HepG2 (cell line): ENCODE measurements at regions not wholly inside any gene's neighbourhood (a gene's known extent, or its start where the extent isn't known, plus 50 kb on each side); places are given as distances from the start of the nearest gene placed in this dataset.

Experiments
- JUND ChIP-seq: sonication (generic); formaldehyde crosslinking; IDR thresholded peaks from 2 replicates; pipeline ENCODE4 v1.8.0; 2022; ENCODE audit warnings: mild to moderate bottlenecking, missing genetic modification reagents
- PRDM10 ChIP-seq: sonication (generic); formaldehyde crosslinking; IDR thresholded peaks from 2 replicates; pipeline ENCODE4 v1.4.0; 2020; ENCODE audit warnings: low read depth, missing genetic modification reagents
- ZNF24 ChIP-seq: fragments of 450-650 bp; IDR thresholded peaks from 2 replicates; pipeline ENCODE4 v1.6.1; 2017; ENCODE audit warnings: antibody characterized with exemption, mild to moderate bottlenecking

DNA sequence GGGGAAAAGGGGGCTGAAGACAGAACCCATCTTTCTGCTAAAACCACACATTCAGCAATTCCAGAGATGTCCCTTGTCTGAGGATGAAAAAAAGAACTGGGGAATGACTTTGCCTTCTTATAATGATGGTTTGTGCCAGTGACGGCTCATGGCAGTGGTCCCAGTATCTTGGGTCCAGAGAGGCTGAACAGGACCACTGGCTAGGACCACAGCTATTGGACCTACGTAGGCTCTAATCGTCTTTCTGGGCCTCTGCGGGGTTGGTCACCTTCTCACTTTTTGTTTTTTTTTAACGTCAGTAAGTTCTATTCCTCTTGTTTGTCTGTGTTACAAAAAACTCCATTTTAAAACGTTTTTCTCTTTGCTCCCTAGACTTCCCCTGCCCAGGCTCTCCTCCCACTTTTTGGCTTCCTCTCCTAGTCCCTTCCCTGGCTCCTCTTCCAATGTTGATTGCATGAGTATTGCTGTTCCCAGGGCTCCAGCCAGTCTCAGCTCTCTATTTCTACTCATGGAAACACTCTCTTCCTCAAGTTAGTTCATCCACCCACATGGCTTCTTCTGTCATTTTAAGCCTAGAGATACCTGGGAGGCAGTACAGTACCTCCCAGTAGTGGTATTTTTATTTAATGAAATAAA, 52.6 kb upstream of the STX18 start:
- TF ChIP-seq JUND (no peak), ZNF24 (no peak), PRDM10 (CRISPR knock-in tag) (no peak)
